Tibial nerve (tissue), 3 donors: ENCODE measurements at regions not wholly inside any gene's neighbourhood (a gene's known extent, or its start where the extent isn't known, plus 50 kb on each side); places are given as distances from the start of the nearest gene placed in this dataset.

Experiments used
- CTCF ChIP-seq, 5 experiments: fragments of 200-600 bp in 3 of 5; fragments of 450-650 bp in 2 of 5; sonication (generic) in 3 of 5; IDR thresholded peaks; one replicate each; pipeline ENCODE4 v1.5.1; 2016 to 2019; ENCODE audit warnings: antibody characterized with exemption in 5 of 5, mild to moderate bottlenecking in 3 of 5, moderate library complexity in 2 of 5
- POLR2A ChIP-seq, 2 donors: fragments of 450-650 bp; IDR thresholded peaks; one replicate each; pipeline ENCODE4 v1.6.1; 2017; ENCODE audit warnings: antibody characterized with exemption in 2 of 2, mild to moderate bottlenecking in 2 of 2, moderate library complexity in 2 of 2

DNA sequence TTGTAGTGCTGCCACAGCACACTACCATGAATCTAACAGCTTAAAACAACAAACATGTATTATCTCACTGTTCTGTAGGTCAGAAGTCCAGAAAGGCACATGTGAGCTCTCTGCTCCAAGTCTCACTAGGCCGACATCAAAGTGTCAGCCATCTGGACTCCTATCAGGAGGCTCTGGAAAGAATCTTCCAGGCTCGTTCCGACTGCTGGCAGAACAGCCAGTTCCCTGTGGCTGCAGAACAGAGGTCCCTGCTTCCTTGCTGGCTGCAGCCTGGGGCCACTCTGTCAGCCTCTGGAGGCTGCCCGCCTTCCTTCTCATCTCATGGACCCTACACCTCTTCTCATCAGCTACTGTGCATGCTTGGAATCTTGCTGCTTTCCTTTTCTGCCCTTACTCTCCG lies 168.9 kb downstream of the CBLN1 start:
- TF ChIP-seq CTCF (IDR thresholded peaks at IDR 0.05) (no peak), POLR2A (IDR thresholded peaks at IDR 0.05) (no peak)
